ENCODE measurements at regions not wholly inside any gene's neighbourhood (a gene's known extent, or its start where the extent isn't known, plus 50 kb on each side); places are given as distances from the start of the nearest gene placed in this dataset.

DNA sequence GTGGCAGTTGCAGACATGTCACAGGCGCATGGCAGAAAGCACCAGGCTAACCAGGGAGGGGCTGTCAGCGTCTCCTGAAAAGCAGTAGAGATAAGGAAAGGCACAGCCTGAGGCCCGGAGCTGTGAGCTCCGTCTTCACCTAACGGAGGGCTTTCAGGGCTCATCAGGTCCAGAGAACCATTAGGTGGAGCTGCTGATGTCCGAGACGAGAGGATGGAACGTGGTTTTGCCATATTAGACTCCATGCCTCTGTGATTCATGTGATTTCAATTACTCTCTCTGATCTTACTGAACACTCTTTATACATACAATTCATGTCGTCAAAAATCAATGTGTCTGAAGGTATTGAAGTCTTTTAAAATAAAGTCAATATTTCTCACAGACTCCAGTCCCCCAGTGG lies 120.3 kb upstream of the RAB6C start:
- TF ChIP-seq CTCF (IDR thresholded peaks at IDR 0.05) (no peak), JUN (CRISPR knock-in tag; IDR thresholded peaks at IDR 0.05) (no peak), CBFB (CRISPR knock-in tag; IDR thresholded peaks at IDR 0.05; ENCODE audit: low read depth) (no peak), ARID4B (CRISPR knock-in tag; IDR thresholded peaks at IDR 0.05; ENCODE audit: borderline replicate concordance) (no peak), SMAD3 (CRISPR knock-in tag; IDR thresholded peaks at IDR 0.05; ENCODE audit: borderline replicate concordance) (no peak), RELA (CRISPR knock-in tag; IDR thresholded peaks at IDR 0.05; ENCODE audit: borderline replicate concordance) (no peak), ZBTB43 (CRISPR knock-in tag; IDR thresholded peaks at IDR 0.05) (no peak)
- TF ChIP-seq, protein P1, sequence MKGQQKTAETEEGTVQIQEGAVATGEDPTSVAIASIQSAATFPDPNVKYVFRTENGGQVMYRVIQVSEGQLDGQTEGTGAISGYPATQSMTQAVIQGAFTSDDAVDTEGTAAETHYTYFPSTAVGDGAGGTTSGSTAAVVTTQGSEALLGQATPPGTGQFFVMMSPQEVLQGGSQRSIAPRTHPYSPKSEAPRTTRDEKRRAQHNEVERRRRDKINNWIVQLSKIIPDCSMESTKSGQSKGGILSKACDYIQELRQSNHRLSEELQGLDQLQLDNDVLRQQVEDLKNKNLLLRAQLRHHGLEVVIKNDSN (CRISPR knock-in tag; IDR thresholded peaks at IDR 0.05): no peak
- TF ChIP-seq, protein P2, sequence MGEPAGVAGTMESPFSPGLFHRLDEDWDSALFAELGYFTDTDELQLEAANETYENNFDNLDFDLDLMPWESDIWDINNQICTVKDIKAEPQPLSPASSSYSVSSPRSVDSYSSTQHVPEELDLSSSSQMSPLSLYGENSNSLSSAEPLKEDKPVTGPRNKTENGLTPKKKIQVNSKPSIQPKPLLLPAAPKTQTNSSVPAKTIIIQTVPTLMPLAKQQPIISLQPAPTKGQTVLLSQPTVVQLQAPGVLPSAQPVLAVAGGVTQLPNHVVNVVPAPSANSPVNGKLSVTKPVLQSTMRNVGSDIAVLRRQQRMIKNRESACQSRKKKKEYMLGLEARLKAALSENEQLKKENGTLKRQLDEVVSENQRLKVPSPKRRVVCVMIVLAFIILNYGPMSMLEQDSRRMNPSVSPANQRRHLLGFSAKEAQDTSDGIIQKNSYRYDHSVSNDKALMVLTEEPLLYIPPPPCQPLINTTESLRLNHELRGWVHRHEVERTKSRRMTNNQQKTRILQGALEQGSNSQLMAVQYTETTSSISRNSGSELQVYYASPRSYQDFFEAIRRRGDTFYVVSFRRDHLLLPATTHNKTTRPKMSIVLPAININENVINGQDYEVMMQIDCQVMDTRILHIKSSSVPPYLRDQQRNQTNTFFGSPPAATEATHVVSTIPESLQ (CRISPR knock-in tag; IDR thresholded peaks at IDR 0.05): no peak
- TF ChIP-seq, protein P3, sequence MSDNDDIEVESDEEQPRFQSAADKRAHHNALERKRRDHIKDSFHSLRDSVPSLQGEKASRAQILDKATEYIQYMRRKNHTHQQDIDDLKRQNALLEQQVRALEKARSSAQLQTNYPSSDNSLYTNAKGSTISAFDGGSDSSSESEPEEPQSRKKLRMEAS (CRISPR knock-in tag; IDR thresholded peaks at IDR 0.05): no peak
- TF ChIP-seq, protein P4, sequence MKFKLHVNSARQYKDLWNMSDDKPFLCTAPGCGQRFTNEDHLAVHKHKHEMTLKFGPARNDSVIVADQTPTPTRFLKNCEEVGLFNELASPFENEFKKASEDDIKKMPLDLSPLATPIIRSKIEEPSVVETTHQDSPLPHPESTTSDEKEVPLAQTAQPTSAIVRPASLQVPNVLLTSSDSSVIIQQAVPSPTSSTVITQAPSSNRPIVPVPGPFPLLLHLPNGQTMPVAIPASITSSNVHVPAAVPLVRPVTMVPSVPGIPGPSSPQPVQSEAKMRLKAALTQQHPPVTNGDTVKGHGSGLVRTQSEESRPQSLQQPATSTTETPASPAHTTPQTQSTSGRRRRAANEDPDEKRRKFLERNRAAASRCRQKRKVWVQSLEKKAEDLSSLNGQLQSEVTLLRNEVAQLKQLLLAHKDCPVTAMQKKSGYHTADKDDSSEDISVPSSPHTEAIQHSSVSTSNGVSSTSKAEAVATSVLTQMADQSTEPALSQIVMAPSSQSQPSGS (CRISPR knock-in tag; IDR thresholded peaks at IDR 0.05; ENCODE audit: borderline replicate concordance, low read depth): no peak
